Duodenal mucosa (tissue), 2 donors: ENCODE measurements at regions not wholly inside any gene's neighbourhood (a gene's known extent, or its start where the extent isn't known, plus 50 kb on each side); places are given as distances from the start of the nearest gene placed in this dataset.
"Not testable (repeated sequence)": the region's sequence is repeated elsewhere in the genome, so short reads cannot be mapped to it uniquely, and the experiment has no call there.

Source experiments
- H3K27ac ChIP-seq: one replicate; pipeline ENCODE4 v1.7.0; 2013; ENCODE audit warnings: low read depth, low read length
- H3K27me3 ChIP-seq, 2 donors: one replicate each; pipeline ENCODE4 v1.7.0; 2013; ENCODE audit warnings: low read length in 2 of 2, control low read depth in 1 of 2; ENCODE audit not compliant: insufficient read depth in 2 of 2, control insufficient read depth in 1 of 2
- H3K36me3 ChIP-seq, 2 donors: one replicate each; pipeline ENCODE4 v1.7.0; 2013; ENCODE audit warnings: low read length in 2 of 2, control low read depth in 1 of 2; ENCODE audit not compliant: insufficient read depth in 2 of 2, control insufficient read depth in 1 of 2
- H3K4me1 ChIP-seq, 2 donors: one replicate each; pipeline ENCODE4 v1.7.0; 2013; ENCODE audit warnings: low read length in 2 of 2, control low read depth in 1 of 2; ENCODE audit not compliant: insufficient read depth in 2 of 2, control insufficient read depth in 1 of 2
- H3K4me3 ChIP-seq, 2 donors: one replicate each; pipeline ENCODE4 v1.7.0; 2013; ENCODE audit warnings: low read length in 2 of 2, low read depth in 1 of 2
- H3K9ac ChIP-seq, 2 donors: one replicate each; pipeline ENCODE4 v1.7.0; 2013; ENCODE audit warnings: low read length in 2 of 2, low read depth in 1 of 2
- H3K9me3 ChIP-seq, 2 donors: one replicate each; pipeline ENCODE4 v1.7.0; 2013; ENCODE audit warnings: low read length in 2 of 2, control low read depth in 1 of 2; ENCODE audit not compliant: control insufficient read depth in 1 of 2

DNA sequence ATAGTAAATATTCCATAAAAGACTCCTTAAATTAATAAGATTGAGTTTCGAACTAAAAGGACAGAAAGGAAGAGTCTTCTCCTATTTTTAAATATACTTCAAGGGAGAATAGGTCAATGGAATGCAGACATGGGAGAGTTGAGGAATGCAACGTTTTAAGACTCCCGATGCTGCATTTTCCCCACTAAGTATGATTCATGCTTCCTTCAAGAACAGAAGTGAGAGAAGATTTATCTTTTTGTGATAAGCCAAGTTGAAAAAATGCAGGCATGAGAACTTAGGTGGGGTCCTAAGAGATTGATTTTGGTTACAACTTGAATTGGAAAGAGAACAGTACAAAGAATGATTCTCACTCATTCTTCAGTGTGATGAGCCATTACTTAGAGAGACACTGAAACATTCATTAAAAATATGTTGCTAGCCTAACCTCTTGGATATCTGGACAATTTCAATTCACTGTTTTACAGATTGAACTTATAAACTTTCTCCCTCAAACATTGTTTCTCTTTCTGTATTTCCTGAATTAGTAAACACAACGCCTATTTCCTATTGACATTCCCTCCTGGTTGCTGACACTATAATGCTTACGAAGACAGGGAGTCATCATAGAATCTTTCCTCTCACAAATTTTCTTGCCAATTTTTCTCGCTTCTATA is 1666.1 kb upstream of the WWC1 start:
- no peak overlapping the region for H3K4me3 ChIP-seq
- no peak overlapping the region for H3K9ac ChIP-seq
- H3K9me3 ChIP-seq, result no peaks in the 10 kb centered on the region
- H3K4me1 ChIP-seq, result no peaks in the 10 kb centered on the region
- no peak overlapping the region for H3K27ac ChIP-seq
- no peaks in the 10 kb centered on the region for H3K27me3 ChIP-seq
- H3K36me3 ChIP-seq, result no peaks in the 10 kb centered on the region

DNA sequence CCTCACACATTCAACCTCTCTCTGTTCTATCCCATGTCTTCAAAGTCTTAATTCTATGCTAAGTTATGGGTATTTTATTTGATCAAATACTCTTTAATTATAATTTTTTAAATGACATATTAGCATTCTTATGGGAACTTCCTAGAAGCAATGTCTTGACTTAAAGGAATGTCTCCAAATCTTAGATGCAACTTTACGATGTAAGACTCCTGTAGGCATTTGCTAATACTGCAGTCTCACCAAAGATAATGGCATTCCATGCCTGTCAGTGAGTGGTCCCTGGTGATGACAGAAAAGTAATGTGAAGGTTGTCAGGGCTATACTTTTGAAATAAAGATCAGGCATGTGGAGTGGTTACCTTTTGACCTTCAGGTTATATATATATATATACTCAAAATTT is 1654.2 kb upstream of the WWC1 start:
- H3K4me1 ChIP-seq, result no peaks in the 10 kb centered on the region
- H3K9ac ChIP-seq, result no peak overlapping the region
- no peak overlapping the region for H3K27ac ChIP-seq

DNA sequence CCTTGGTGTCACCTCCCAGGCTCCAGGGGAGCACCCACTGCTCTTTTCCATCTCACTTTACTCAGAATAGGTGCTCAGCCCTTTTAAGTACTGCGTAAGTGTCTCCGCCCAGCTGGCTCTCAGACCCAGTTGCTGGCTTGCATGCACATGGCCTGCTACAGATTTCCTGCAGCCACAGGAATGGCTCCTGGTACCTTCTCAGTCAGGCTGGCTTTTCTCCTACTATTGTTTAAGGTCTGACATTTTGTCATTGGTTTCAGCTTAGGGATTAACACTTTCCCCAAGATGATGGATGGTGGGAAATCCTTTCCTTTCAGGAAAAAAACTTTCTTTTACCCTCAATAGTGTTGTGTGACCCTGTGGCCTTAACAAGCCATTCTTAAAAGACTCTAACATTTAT is 1652.3 kb upstream of the WWC1 start:
- no peaks in the 10 kb centered on the region for H3K4me1 ChIP-seq
- H3K9ac ChIP-seq, result no peak overlapping the region
- H3K4me3 ChIP-seq, result no peak overlapping the region
- no peak overlapping the region for H3K27ac ChIP-seq
- peaks cover 0 to 2% of the 10 kb centered on the region in 2 donors for H3K9me3 ChIP-seq
- no peaks in the 10 kb centered on the region for H3K27me3 ChIP-seq
- no peaks in the 10 kb centered on the region for H3K36me3 ChIP-seq

More for the DNA sequence above, 1654.2 kb upstream of the WWC1 start:
- Histone ChIP-seq H3K9me3 (peaks cover 0 to 2% of the 10 kb centered on the region in 2 donors), H3K27me3 (no peaks in the 10 kb centered on the region), H3K4me3 (no peak overlapping the region), H3K36me3 (no peaks in the 10 kb centered on the region)

DNA sequence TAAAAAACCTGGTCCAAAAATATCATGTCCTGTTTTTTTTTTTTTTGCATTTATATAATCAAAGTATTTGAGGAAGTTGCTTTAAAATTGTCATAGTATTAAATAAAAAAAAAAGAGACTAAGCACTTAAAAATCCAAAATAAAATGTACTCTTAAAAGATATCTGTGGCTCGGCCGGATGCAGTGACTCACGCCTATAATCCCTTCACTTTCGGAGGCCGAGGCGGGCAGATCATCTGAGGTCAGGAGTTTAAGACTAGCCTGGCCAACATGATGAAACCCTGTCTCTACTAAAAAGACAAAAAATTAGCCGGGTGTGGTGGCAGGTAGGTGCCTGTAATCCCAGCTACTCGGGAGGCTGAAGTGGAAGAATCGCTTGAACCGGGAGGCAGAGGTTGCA is 1651.3 kb upstream of the WWC1 start:
- H3K9me3 ChIP-seq, H3K4me3 ChIP-seq, H3K4me1 ChIP-seq, H3K27ac ChIP-seq, H3K36me3 ChIP-seq, H3K27me3 ChIP-seq, H3K9ac ChIP-seq: not testable (repeated sequence)

DNA sequence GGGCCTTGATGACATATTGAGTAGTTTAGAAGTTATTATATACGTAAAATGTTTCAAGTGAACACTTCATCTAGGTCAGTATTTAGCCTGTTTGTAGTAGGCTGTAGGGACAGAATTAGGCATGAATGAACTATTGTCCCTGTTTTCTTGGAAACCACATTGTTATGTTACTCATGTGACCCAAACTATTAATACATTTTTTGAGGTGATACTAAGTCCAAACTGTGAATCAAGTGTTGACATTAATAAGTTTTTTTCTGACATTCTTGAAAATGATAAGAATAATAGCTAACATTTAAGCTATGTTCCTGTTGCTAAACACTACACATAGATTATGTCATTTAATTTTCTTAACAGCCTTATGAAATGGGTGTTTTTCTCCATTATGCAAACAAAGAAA is 1642.7 kb upstream of the WWC1 start:
- Histone ChIP-seq H3K27me3 (no peaks in the 10 kb centered on the region), H3K9ac (no peak overlapping the region), H3K4me1 (no peaks in the 10 kb centered on the region), H3K4me3 (no peak overlapping the region), H3K9me3 (no peaks in the 10 kb centered on the region), H3K27ac (no peak overlapping the region), H3K36me3 (no peaks in the 10 kb centered on the region)

DNA sequence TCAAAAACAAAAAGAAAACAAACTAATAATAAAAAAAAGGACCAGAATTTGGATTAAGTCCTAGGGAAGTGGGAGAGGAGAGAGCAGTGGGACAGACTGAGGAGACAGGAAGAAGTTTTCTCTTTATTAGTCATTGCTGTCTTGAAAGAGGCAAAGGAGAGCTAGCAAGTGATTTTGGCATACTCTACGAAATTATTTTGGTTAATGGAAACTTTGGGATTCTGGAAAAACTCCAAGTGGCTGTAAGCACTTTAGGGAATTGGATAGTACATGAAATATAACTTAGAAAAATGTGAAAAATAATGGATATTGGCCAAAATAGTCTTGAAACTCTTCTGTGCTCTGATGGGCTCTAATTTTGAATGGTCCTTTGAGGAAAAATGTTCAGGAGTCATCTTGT is 1641.8 kb upstream of the WWC1 start:
- Histone ChIP-seq H3K4me3 (no peak overlapping the region), H3K27ac (no peak overlapping the region), H3K9ac (no peak overlapping the region), H3K36me3 (no peaks in the 10 kb centered on the region), H3K27me3 (no peaks in the 10 kb centered on the region), H3K4me1 (no peaks in the 10 kb centered on the region), H3K9me3 (no peaks in the 10 kb centered on the region)

DNA sequence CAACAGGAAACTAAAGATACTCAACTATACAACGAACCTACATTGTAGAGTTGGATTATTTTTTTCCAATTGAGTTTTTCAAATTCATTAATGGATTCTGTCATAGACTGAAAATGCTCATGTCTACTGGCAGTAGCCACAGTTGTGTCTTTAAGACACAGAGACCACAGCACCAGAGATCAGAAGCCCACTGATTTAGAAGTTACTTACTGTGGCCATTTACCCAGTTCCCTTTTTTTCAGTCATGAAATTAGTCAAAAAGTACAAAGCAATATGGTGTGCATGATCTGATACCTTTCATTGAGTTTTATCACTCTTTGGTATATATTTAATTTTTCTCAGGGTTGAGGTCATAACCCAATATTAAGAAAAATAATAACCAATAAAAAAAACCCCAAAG is 1640.2 kb upstream of the WWC1 start:
- H3K36me3 ChIP-seq, result no peaks in the 10 kb centered on the region
- no peaks in the 10 kb centered on the region for H3K4me1 ChIP-seq
- no peaks in the 10 kb centered on the region for H3K27me3 ChIP-seq
- no peaks in the 10 kb centered on the region for H3K9me3 ChIP-seq
- H3K27ac ChIP-seq, result no peak overlapping the region
- H3K9ac ChIP-seq, result no peak overlapping the region
- H3K4me3 ChIP-seq, result no peak overlapping the region

DNA sequence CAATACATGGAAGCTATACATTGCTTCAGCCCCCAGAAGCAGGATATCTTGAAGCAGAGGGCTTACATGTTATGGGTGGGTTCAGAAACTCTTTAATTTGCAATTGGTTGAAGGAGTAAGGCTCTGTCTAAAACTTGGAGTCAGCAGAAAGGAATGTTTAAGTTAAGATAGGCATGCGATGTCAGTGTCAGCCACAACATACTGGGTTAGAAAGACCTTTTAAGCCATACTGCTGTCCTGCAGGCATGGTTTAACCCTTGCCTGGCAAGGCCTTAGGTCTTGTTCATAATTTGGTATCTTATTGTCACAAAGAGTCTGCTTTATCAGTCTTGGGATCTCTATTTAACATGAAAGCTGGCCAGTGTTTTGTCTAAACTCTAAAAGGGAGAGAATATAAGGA is 1619.6 kb upstream of the WWC1 start:
- H3K27me3 ChIP-seq, result no peaks in the 10 kb centered on the region
- H3K9me3 ChIP-seq, result no peaks in the 10 kb centered on the region
- H3K4me1 ChIP-seq, result no peaks in the 10 kb centered on the region
- no peak overlapping the region for H3K9ac ChIP-seq
- H3K4me3 ChIP-seq, result no peak overlapping the region
- no peaks in the 10 kb centered on the region for H3K36me3 ChIP-seq
- H3K27ac ChIP-seq, result no peak overlapping the region

DNA sequence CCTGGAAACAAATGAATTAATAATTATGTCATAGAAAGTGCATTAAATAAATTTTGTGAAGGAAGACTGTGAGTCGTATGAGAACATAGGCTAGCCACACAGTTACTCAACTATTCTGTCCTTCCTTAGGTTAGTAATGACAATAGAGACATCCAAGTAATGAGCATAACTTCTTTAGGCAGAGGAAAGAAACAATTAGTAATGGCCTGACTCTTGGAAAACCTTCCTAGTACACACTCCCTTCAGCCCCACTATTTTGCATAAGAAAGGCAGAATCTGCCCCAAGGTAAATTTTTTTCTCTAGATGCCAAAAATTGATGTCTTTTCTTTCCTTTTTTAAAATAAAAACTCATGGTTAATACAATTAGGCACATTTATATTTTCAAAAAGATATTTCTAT is 1619.0 kb upstream of the WWC1 start:
- Histone ChIP-seq H3K4me1 (no peaks in the 10 kb centered on the region), H3K4me3 (no peak overlapping the region), H3K9ac (no peak overlapping the region), H3K27me3 (no peaks in the 10 kb centered on the region), H3K27ac (no peak overlapping the region), H3K9me3 (no peaks in the 10 kb centered on the region), H3K36me3 (no peaks in the 10 kb centered on the region)

DNA sequence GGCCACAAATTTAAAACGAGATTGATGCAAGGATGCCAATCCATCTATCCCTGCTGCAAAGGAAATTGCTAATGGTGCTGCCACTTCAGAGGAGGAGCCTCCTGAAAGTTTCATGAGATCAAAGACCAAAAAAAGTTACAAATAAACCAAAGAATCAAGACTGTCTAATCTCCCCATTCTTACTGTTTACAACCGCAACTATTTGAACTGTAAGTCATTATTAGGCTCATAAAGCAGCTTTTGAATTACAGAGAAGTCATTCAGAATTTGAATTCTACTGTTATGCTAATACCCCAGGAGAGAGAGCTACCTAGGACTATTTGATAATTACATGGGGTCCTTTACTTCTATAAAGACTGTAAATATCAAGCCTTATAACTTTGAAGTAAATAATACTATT is 1613.6 kb upstream of the WWC1 start:
- Histone ChIP-seq H3K4me3 (no peak overlapping the region), H3K36me3 (no peaks in the 10 kb centered on the region), H3K4me1 (no peaks in the 10 kb centered on the region), H3K9me3 (no peaks in the 10 kb centered on the region), H3K9ac (no peak overlapping the region), H3K27ac (no peak overlapping the region), H3K27me3 (no peaks in the 10 kb centered on the region)

DNA sequence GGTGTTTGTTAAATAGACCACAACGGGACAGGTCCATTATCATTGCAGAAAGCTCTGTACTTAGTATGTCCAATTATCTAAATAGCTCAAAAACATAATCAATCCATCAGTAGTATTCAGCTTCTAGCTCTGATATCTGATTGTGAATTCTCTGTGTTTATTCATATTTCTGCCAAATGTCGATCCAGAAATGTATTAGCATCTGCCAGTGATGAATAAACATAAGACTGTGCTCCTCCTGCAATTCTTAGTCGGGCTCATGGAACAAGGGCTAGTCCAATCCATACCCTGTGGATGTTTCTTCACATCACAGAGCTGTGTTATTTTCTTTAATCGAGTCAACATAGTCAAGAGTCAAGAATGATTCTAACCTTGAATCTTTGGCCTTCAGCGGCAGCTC is 1612.1 kb upstream of the WWC1 start:
- Histone ChIP-seq H3K9me3 (peaks cover 0 to 4% of the 10 kb centered on the region in 2 donors), H3K27me3 (no peaks in the 10 kb centered on the region), H3K4me3 (no peak overlapping the region), H3K9ac (no peak overlapping the region), H3K4me1 (no peaks in the 10 kb centered on the region), H3K36me3 (no peaks in the 10 kb centered on the region), H3K27ac (no peak overlapping the region)
